Adrenal gland (tissue), 5 donors: ENCODE measurements at regions not wholly inside any gene's neighbourhood (a gene's known extent, or its start where the extent isn't known, plus 50 kb on each side); places are given as distances from the start of the nearest gene placed in this dataset.

Experiments used
- CTCF ChIP-seq, 6 experiments: fragments of 450-650 bp in 4 of 6; fragments of 200-600 bp in 2 of 6; sonication (generic) in 1 of 6; IDR thresholded peaks; 1 replicate in 5 of 6; 2 replicates in 1 of 6; pipeline versions ENCODE4 v1.5.1 to v1.8.0; 2016 to 2021; ENCODE audit warnings: antibody characterized with exemption in 6 of 6, mild to moderate bottlenecking in 2 of 6, moderate library complexity in 1 of 6
- POLR2A ChIP-seq, 2 donors: fragments of 450-650 bp; IDR thresholded peaks; one replicate each; pipeline ENCODE4 v1.6.1; 2017; ENCODE audit warnings: antibody characterized with exemption in 2 of 2, mild to moderate bottlenecking in 2 of 2, moderate library complexity in 1 of 2
- donor health status: DM: no; HTN: no; CAD: no.

- TF ChIP-seq CTCF (IDR thresholded peaks at IDR 0.05) = no peak
- no peak for TF ChIP-seq POLR2A (IDR thresholded peaks at IDR 0.05)
Measured at GRCh38 chr9:3756071-3756470, 230.3 kb upstream of the RFX3 start.
